Loucy (cell line): ENCODE measurements at regions not wholly inside any gene's neighbourhood (a gene's known extent, or its start where the extent isn't known, plus 50 kb on each side); places are given as distances from the start of the nearest gene placed in this dataset.

Experiments used
- H2AFZ ChIP-seq: fragments of 200-600 bp; sonication (generic); 2 replicates; pipeline ENCODE4 v1.6.0; 2016; ENCODE audit warnings: antibody characterized with exemption, mild to moderate bottlenecking, low read length, moderate library complexity
- H3F3A ChIP-seq: fragments of 200-600 bp; 2 replicates; pipeline ENCODE4 v1.6.0; 2016; ENCODE audit warnings: antibody characterized with exemption, low read depth, mild to moderate bottlenecking
- H3K27me3 ChIP-seq: fragments of 200-600 bp; sonication (generic); 2 replicates; pipeline ENCODE4 v1.6.1; 2014; ENCODE audit warnings: low read length, mild to moderate bottlenecking; ENCODE audit not compliant: insufficient read depth, poor library complexity, severe bottlenecking
- H3K36me3 ChIP-seq: fragments of 200-600 bp; sonication (generic); 2 replicates; pipeline ENCODE4 v1.6.1; 2016; ENCODE audit warnings: low read length; ENCODE audit not compliant: insufficient read depth
- H3K4me1 ChIP-seq: fragments of 200-600 bp; sonication (generic); 2 replicates; pipeline ENCODE4 v1.5.1; 2014; ENCODE audit warnings: low read length, mild to moderate bottlenecking; ENCODE audit not compliant: insufficient read depth, poor library complexity, severe bottlenecking
- H3K4me2 ChIP-seq: fragments of 200-600 bp; sonication (generic); 2 replicates; pipeline ENCODE4 v1.6.0; 2014; ENCODE audit warnings: antibody characterized with exemption, low read length, low read depth, mild to moderate bottlenecking; ENCODE audit not compliant: poor library complexity, severe bottlenecking
- H3K4me3 ChIP-seq: fragments of 200-600 bp; sonication (generic); 2 replicates; pipeline ENCODE4 v1.5.1; 2014; ENCODE audit warnings: low read length, mild to moderate bottlenecking, mixed read lengths; ENCODE audit not compliant: poor library complexity, severe bottlenecking
- H3K79me2 ChIP-seq: fragments of 200-600 bp; sonication (generic); 2 replicates; pipeline ENCODE4 v1.6.1; 2014; ENCODE audit warnings: low read length; ENCODE audit not compliant: insufficient read depth
- H3K9ac ChIP-seq: fragments of 200-600 bp; sonication (generic); 2 replicates; pipeline ENCODE4 v1.6.0; 2014; ENCODE audit warnings: mild to moderate bottlenecking, low read depth, low read length, moderate library complexity; ENCODE audit not compliant: poor library complexity, severe bottlenecking
- H3K9me2 ChIP-seq: fragments of 200-600 bp; sonication (generic); replicated peaks from 2 replicates; pipeline ENCODE4 v1.6.1; 2016; ENCODE audit warnings: low read depth, low read length, mixed read lengths
- H3K9me3 ChIP-seq: fragments of 200-600 bp; sonication (generic); 2 replicates; pipeline ENCODE4 v1.6.1; 2014; ENCODE audit warnings: mild to moderate bottlenecking, antibody characterized with exemption, low read length, low read depth; ENCODE audit not compliant: insufficient read depth
- H4K20me1 ChIP-seq: fragments of 200-600 bp; sonication (generic); 2 replicates; pipeline ENCODE4 v1.6.0; 2014; ENCODE audit warnings: antibody characterized with exemption, low read length, mild to moderate bottlenecking; ENCODE audit not compliant: insufficient read depth, poor library complexity, severe bottlenecking
- CTCF ChIP-seq: fragments of 200-600 bp; sonication (generic); conservative IDR thresholded peaks from 2 replicates; pipeline ENCODE4 v1.5.1; 2014; ENCODE audit warnings: mild to moderate bottlenecking, antibody characterized with exemption, low read length
- EZH2phosphoT487 ChIP-seq: fragments of 200-600 bp; IDR thresholded peaks from 2 replicates; pipeline ENCODE4 v1.6.1; 2018; ENCODE audit warnings: antibody characterized with exemption, mild to moderate bottlenecking, moderate library complexity, borderline replicate concordance

GRCh38 chr20:63079971-63080370, 73.2 kb upstream of the BHLHE23 start:
- Histone ChIP-seq H3K4me2 (no peak overlapping the region), H3F3A (no peaks in the 10 kb centered on the region), H3K79me2 (no peaks in the 10 kb centered on the region), H3K9me3 (peaks cover 9% of the 10 kb centered on the region; the same call in 1 of the 2 replicates), H2AFZ (no peak overlapping the region), H3K36me3 (no peaks in the 10 kb centered on the region), H3K9ac (no peak overlapping the region), H3K4me3 (no peak overlapping the region), H3K4me1 (no peaks in the 10 kb centered on the region), H3K9me2 (no peaks in the 10 kb centered on the region), H3K27me3 (no peaks in the 10 kb centered on the region), H4K20me1 (no peaks in the 10 kb centered on the region)
- TF ChIP-seq CTCF (no peak), EZH2phosphoT487 (no peak)

DNA sequence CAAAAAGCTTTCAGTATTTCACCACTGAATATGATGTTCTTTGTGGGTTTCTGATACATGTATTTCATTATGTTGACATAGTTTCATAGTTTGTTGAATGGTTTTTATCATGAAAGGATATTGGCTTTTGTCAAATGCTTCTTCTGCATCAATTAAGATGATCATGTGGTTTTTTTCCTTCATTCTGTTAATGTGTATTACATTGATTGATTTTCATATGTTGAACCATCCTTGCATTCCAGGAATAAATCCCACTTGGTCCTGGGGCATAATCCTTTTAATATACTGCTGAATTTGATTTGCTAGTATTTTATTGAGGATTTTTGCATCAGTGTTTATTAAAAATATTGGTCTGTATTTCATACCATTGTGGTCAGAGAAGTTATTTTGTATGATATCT, 70.9 kb upstream of the BHLHE23 start:
- H3K9me3 ChIP-seq: peaks cover 9% of the 10 kb centered on the region; the same call in 1 of the 2 replicates

DNA sequence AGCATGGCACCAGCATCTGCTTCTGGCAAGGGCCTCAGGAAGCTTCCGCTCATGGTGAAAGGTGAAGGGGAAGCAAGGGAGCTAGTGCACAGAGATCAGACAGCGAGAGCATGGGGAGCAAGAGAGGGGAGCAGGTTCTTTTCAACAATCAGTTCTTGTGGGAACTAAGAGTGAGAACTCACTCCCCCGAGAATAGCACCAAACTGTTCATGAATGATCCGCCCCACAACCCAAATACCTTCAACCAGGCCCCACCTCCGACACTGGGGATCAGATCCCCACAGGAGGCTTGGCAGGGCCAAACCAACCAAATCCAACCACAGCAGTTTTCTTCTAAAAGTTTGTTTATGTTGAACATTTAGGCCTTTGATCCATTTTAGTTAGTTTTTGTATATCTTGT, 69.7 kb upstream of the BHLHE23 start:
- no peak overlapping the region for H2AFZ ChIP-seq
- no peaks in the 10 kb centered on the region for H4K20me1 ChIP-seq
- H3K4me1 ChIP-seq: no peaks in the 10 kb centered on the region
- no peak overlapping the region for H3K4me3 ChIP-seq
- no peaks in the 10 kb centered on the region for H3F3A ChIP-seq
- H3K4me2 ChIP-seq: no peak overlapping the region
- H3K79me2 ChIP-seq: no peaks in the 10 kb centered on the region
- no peak overlapping the region for H3K9ac ChIP-seq
- no peaks in the 10 kb centered on the region for H3K9me2 ChIP-seq
- H3K9me3 ChIP-seq: peaks cover 9% of the 10 kb centered on the region; the same call in 1 of the 2 replicates
- no peaks in the 10 kb centered on the region for H3K36me3 ChIP-seq
- no peak for TF ChIP-seq CTCF
- no peaks in the 10 kb centered on the region for H3K27me3 ChIP-seq

More for the DNA sequence above, 70.9 kb upstream of the BHLHE23 start:
- Histone ChIP-seq H3K27me3 (no peaks in the 10 kb centered on the region), H3K9me2 (no peaks in the 10 kb centered on the region), H3K36me3 (no peaks in the 10 kb centered on the region), H3K9ac (no peak overlapping the region), H4K20me1 (no peaks in the 10 kb centered on the region), H3K4me2 (no peak overlapping the region), H3K79me2 (no peaks in the 10 kb centered on the region), H3K4me3 (no peak overlapping the region), H3F3A (no peaks in the 10 kb centered on the region), H2AFZ (no peak overlapping the region), H3K4me1 (no peaks in the 10 kb centered on the region)
- no peak for TF ChIP-seq EZH2phosphoT487
- no peak for TF ChIP-seq CTCF
